ENCODE measurements at regions not wholly inside any gene's neighbourhood (a gene's known extent, or its start where the extent isn't known, plus 50 kb on each side); places are given as distances from the start of the nearest gene placed in this dataset.
A peak's percentile ranks its signal among the peaks of the same experiment; 100 is the strongest.

GRCh38 chr12:131330106-131330815, 376.6 kb downstream of the ADGRD1 start:
- peaks cover 20% of the 10 kb centered on the region for H3K4me1 Mint-ChIP-seq
- no peaks in the 10 kb centered on the region for H3K27me3 Mint-ChIP-seq (ENCODE audit: low read depth)
- TF ChIP-seq CTCF (conservative IDR thresholded peaks at IDR 0.05), result no peak

GRCh38 chr12:131331148-131331750, 377.5 kb downstream of the ADGRD1 start:
- Mint-ChIP-seq H3K36me3 (ENCODE audit: low read depth) (peaks cover 13% of the 10 kb centered on the region), H3K4me3 (no peak overlapping the region), H3K4me1 (peaks cover 28% of the 10 kb centered on the region), H3K9me3 (peaks cover 13% of the 10 kb centered on the region), H3K27me3 (ENCODE audit: low read depth) (no peaks in the 10 kb centered on the region), H3K27ac (ENCODE audit: unreplicated experiment) (no peak overlapping the region)
- TF ChIP-seq CTCF (conservative IDR thresholded peaks at IDR 0.05), result no peak
- DNase-seq (ENCODE audit: low read depth, low spot score), result no peak

More at GRCh38 chr12:131330106-131330815, 376.6 kb downstream of the ADGRD1 start:
- peaks cover 13% of the 10 kb centered on the region for H3K9me3 Mint-ChIP-seq
- DNase-seq (ENCODE audit: low read depth, low spot score), result no peak
- H3K4me3 Mint-ChIP-seq, result no peak overlapping the region
- H3K36me3 Mint-ChIP-seq (ENCODE audit: low read depth), result peaks cover 13% of the 10 kb centered on the region
- no peak overlapping the region for H3K27ac Mint-ChIP-seq (ENCODE audit: unreplicated experiment)

GRCh38 chr12:131332224-131332623, 378.5 kb downstream of the ADGRD1 start:
- peak overlapping the region; percentile 78 for H3K27ac Mint-ChIP-seq (ENCODE audit: unreplicated experiment)
- no peaks in the 10 kb centered on the region for H3K27me3 Mint-ChIP-seq (ENCODE audit: low read depth)
- peaks cover 20% of the 10 kb centered on the region for H3K4me1 Mint-ChIP-seq
- no peak for TF ChIP-seq CTCF (conservative IDR thresholded peaks at IDR 0.05)
- H3K9me3 Mint-ChIP-seq, result peaks cover 4% of the 10 kb centered on the region
- no peak overlapping the region for H3K4me3 Mint-ChIP-seq
- peaks cover 6% of the 10 kb centered on the region for H3K36me3 Mint-ChIP-seq (ENCODE audit: low read depth)
- no peak for DNase-seq (ENCODE audit: low read depth, low spot score)

GRCh38 chr12:131333136-131333535, 377.8 kb upstream of the SFSWAP start:
- Mint-ChIP-seq H3K27me3 (ENCODE audit: low read depth) (no peaks in the 10 kb centered on the region), H3K27ac (ENCODE audit: unreplicated experiment) (no peak overlapping the region), H3K4me3 (no peak overlapping the region), H3K4me1 (peaks cover 19% of the 10 kb centered on the region), H3K36me3 (ENCODE audit: low read depth) (peaks cover 6% of the 10 kb centered on the region), H3K9me3 (peaks cover 4% of the 10 kb centered on the region)
- no peak for TF ChIP-seq CTCF (conservative IDR thresholded peaks at IDR 0.05)
- DNase-seq (ENCODE audit: low read depth, low spot score), result no peak

GRCh38 chr12:131333621-131334440, 377.1 kb upstream of the SFSWAP start:
- Mint-ChIP-seq H3K27me3 (ENCODE audit: low read depth) (no peaks in the 10 kb centered on the region), H3K4me1 (peaks cover 15% of the 10 kb centered on the region), H3K36me3 (ENCODE audit: low read depth) (peaks cover 6% of the 10 kb centered on the region), H3K9me3 (peaks cover 4% of the 10 kb centered on the region), H3K4me3 (no peak overlapping the region), H3K27ac (ENCODE audit: unreplicated experiment) (no peak overlapping the region)
- no peak for TF ChIP-seq CTCF (conservative IDR thresholded peaks at IDR 0.05)
- no peak for DNase-seq (ENCODE audit: low read depth, low spot score)

Measured in neural crest cell (in vitro differentiated cells).